Effector memory CD4-positive, alpha-beta T cell (primary cell): ENCODE measurements at regions not wholly inside any gene's neighbourhood (a gene's known extent, or its start where the extent isn't known, plus 50 kb on each side); places are given as distances from the start of the nearest gene placed in this dataset.
"Not testable (repeated sequence)": the region's sequence is repeated elsewhere in the genome, so short reads cannot be mapped to it uniquely, and the experiment has no call there.

Experiments
- DNase-seq, 3 donors: peaks; one replicate each; pipeline ENCODE4 v3.0.0-alpha.2; 2020
- H3K27ac ChIP-seq: 2 replicates; pipeline ENCODE4 v1.7.0; 2013; ENCODE audit warnings: mild to moderate bottlenecking, low read length, moderate library complexity; ENCODE audit not compliant: insufficient read depth, poor library complexity, severe bottlenecking
- H3K27me3 ChIP-seq: replicated peaks from 2 replicates; pipeline ENCODE4 v1.7.0; 2013; ENCODE audit warnings: mild to moderate bottlenecking, low read length; ENCODE audit not compliant: insufficient read depth, control insufficient read depth, poor library complexity, severe bottlenecking
- H3K36me3 ChIP-seq: 2 replicates; pipeline ENCODE4 v1.7.0; 2013; ENCODE audit warnings: mild to moderate bottlenecking, low read length, moderate library complexity; ENCODE audit not compliant: control insufficient read depth, insufficient read depth
- H3K4me1 ChIP-seq: 2 replicates; pipeline ENCODE4 v1.7.0; 2013; ENCODE audit warnings: low read length, mild to moderate bottlenecking; ENCODE audit not compliant: control insufficient read depth, insufficient read depth, poor library complexity, severe bottlenecking
- H3K4me3 ChIP-seq: 2 replicates; pipeline ENCODE4 v1.7.0; 2013; ENCODE audit warnings: low read length, low read depth, mild to moderate bottlenecking; ENCODE audit not compliant: insufficient read depth, poor library complexity, severe bottlenecking
- H3K9me3 ChIP-seq: 2 replicates; pipeline ENCODE4 v1.7.0; 2013; ENCODE audit warnings: mild to moderate bottlenecking, low read length, moderate library complexity; ENCODE audit not compliant: control insufficient read depth

DNA sequence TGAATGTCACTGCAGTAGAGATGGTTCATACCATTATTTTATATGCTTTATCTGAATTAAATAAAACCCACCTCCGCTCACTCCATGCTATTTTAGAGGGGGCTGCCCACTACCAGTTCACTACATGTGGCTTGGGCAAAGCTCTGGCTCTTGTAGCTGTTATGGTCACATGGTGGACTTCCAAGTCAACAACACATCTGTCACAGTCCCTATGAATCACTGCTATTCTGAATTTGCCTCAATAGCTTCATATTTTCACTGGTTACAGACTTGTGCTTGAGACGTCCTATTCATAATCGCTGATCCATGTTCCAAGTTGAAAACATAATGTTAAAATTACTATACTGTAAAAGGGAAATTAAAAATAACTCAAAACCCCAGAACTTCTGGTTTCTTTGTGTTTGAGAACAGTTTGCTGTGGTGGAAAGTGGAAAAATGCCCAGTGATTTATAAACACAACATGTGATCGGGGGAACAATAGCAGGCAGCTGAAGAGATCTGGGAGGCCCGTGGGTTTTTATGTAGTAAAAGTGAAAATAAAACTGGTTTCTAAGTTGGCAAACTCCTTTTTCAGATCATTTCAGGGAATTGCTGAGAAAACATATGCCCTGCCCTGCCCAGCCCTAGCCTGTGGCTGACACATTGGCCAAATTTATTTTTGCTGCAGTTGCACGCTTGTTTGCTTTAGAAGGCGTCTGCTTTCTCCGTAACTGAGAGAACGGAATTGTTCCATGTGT, 128.8 kb upstream of the PRR23C start:
- no peak for DNase-seq
- Histone ChIP-seq H3K9me3 (no peaks in the 10 kb centered on the region), H3K4me3 (no peak overlapping the region), H3K27me3 (no peaks in the 10 kb centered on the region), H3K36me3 (no peaks in the 10 kb centered on the region), H3K27ac (no peak overlapping the region), H3K4me1 (no peaks in the 10 kb centered on the region)

DNA sequence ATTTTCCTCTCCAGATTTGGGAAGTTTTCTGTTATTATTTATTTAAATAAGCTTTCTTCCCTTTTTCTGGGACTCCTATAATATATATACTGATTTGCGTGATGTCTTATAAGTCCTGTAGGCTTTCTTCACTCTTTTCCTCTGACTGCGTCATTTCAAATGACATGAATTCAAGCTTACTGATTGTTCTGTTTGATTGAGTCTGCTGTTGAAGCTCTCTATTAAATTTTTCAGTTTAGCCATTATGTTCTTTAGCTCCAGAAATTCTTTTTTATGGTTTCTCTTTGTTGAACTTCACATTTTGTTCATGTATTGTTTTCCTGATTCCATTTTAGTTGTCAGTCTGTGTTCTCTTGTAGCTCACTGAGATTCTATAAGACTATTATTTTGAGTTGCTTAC, 135.8 kb upstream of the PRR23C start:
- Histone ChIP-seq H3K4me3 (no peak overlapping the region), H3K9me3 (no peaks in the 10 kb centered on the region), H3K36me3 (no peaks in the 10 kb centered on the region), H3K27ac (no peak overlapping the region), H3K27me3 (no peaks in the 10 kb centered on the region), H3K4me1 (no peaks in the 10 kb centered on the region)
- DNase-seq = no peak

DNA sequence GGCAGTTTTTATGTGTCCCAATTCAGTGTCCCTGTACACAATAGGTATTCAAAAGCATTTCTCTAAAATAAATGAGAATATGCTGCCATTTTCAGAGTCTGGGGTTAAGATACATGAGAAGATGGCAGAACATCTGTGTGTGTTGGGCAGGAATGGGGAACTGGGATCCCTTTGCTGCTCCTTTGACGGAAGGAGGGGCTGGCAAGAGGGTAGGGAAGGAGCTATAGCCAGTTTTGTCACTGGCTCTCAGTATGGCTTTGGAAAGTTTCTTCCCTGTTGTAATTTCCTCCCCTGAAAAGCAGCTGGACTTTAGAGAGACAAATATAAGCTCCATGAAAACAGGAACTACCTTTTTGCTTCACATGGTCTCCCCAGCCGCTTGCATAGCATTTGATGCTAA, 137.5 kb upstream of the PRR23C start:
- Histone ChIP-seq H3K4me3 (no peak overlapping the region), H3K36me3 (no peaks in the 10 kb centered on the region), H3K9me3 (no peaks in the 10 kb centered on the region), H3K27me3 (no peaks in the 10 kb centered on the region), H3K4me1 (no peaks in the 10 kb centered on the region), H3K27ac (no peak overlapping the region)
- no peak for DNase-seq

DNA sequence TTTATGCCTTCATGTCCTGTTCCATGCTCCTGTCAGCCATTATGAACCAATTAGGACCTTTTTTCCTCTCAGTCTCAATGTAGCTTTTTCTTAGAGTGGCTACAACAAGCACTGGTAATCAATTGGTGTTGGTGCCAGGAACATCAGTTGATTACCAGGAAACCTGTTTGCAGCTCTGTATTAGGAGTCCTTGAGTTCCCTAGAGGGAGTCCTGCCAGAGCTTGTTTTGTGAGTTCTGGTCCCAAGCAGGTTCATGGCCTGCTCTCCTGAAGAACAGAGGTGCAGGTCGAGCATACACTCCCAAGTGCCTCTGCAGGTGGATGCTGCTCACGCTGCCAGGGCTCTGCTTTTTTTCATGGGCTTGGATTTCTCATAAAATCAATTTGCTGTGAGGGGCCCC, 137.9 kb upstream of the PRR23C start:
- Histone ChIP-seq H3K27ac (no peak overlapping the region), H3K4me1 (no peaks in the 10 kb centered on the region), H3K27me3 (no peaks in the 10 kb centered on the region), H3K36me3 (no peaks in the 10 kb centered on the region), H3K9me3 (no peaks in the 10 kb centered on the region), H3K4me3 (no peak overlapping the region)
- no peak for DNase-seq

DNA sequence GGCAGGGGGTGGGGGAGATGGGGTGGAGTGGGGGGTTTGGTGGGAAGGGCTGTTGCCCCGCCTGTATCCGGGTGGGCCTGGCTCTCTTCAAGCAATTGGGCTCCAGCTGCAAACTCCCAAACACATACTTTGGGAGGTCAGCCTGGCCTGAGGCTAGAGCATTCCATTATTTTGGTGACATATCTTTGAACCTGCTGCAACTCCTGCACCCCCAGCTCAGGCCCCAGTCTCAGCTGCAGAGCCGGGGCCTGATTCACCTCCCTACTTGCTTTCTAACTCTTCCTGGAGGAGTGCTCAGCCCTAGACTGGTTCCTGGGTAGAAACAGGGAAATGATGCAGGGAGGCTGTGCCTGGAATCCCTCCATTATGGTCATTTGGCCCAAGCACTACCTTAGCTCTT, 140.8 kb upstream of the PRR23C start:
- Histone ChIP-seq H3K9me3 (no peaks in the 10 kb centered on the region), H3K36me3 (no peaks in the 10 kb centered on the region), H3K4me3 (no peak overlapping the region), H3K27ac (no peak overlapping the region), H3K4me1 (no peaks in the 10 kb centered on the region), H3K27me3 (no peaks in the 10 kb centered on the region)
- DNase-seq = no peak

DNA sequence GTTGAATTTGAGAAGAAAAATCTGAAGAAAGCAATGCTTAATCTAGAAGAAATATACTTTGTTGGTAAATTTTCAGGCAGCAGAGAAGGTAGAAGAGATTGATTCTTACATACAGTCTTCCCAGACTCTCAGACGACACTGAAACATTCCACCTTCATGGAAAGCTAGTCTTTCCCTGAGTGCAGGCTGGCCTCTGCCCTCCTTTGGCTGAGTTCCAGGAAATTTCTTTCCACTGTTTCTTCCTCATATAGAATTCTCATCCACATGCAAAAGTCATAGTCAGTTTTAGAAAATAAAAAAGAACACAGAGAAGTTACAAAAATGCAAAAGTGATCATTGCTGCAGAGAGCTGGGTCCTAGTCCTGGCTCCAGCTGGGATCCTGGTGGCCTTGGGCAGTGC, 142.5 kb upstream of the PRR23C start:
- H3K27me3 ChIP-seq = no peaks in the 10 kb centered on the region

DNA sequence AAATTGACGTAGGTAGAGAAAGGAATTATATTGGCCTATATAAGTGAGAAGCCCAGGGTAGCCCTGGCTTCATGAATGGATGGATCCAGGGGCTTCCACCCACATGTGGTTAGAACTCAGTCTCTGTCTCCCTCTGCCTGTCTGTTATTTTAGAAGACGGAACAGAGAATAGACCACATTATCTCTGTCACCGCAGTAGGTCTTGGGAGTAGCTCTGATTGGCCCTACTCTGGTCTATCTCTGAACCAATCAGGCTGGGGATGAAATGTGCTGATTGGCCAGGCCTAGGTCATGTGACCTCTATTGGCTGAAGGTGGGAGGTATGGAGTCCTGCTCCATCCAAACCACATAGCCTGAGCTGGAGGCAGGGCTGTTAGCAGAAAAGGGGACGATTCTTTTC, 143.0 kb upstream of the PRR23C start:
- H3K27me3 ChIP-seq = no peaks in the 10 kb centered on the region
- no peaks in the 10 kb centered on the region for H3K36me3 ChIP-seq
- H3K9me3 ChIP-seq = no peaks in the 10 kb centered on the region
- no peak for DNase-seq
- H3K4me3 ChIP-seq = no peak overlapping the region
- no peaks in the 10 kb centered on the region for H3K4me1 ChIP-seq
- no peak overlapping the region for H3K27ac ChIP-seq

More for the DNA sequence above, 142.5 kb upstream of the PRR23C start:
- H3K4me1 ChIP-seq = no peaks in the 10 kb centered on the region
- DNase-seq = no peak
- H3K36me3 ChIP-seq = no peaks in the 10 kb centered on the region
- H3K27ac ChIP-seq = no peak overlapping the region
- H3K4me3 ChIP-seq = no peak overlapping the region
- H3K9me3 ChIP-seq = no peaks in the 10 kb centered on the region

DNA sequence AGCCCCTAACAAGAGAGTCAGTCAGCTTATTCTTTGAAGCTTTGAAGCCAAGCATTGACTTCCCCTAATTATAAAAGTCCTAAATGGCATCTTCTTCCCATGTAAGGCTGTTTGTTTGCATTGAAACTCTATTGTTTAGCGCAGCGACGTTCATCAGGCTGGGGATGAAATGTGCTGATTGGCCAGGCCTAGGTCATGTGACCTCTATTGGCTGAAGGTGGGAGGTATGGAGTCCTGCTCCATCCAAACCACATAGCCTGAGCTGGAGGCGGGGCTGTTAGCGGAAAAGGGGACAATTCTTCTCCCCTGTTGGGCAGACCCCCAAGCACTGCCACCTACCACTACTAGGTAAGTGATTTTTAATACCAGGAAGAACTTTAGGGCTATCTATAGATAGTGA, 145.3 kb upstream of the PRR23C start:
- H3K4me3 ChIP-seq = no peak overlapping the region
- no peak overlapping the region for H3K27ac ChIP-seq
- no peaks in the 10 kb centered on the region for H3K9me3 ChIP-seq
- H3K36me3 ChIP-seq = no peaks in the 10 kb centered on the region
- no peak for DNase-seq
- no peaks in the 10 kb centered on the region for H3K27me3 ChIP-seq
- no peaks in the 10 kb centered on the region for H3K4me1 ChIP-seq

DNA sequence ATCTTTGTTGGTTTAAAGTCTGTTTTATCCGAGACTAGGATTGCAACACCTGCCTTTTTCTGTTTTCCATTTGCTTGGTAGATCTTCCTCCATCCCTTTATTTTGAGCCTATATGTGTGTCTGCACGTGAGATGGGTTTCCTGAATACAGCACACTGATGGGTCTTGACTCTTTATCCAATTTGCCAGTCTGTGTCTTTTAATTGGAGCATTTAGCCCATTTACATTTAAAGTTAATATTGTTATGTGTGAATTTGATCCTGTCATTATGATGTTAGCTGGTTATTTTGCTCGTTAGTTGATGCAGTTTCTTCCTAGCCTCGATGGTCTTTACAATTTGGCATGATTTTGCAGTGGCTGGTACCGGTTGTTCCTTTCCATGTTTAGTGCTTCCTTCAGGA, 149.4 kb upstream of the MRPS22 start:
- H3K36me3 ChIP-seq, H3K27me3 ChIP-seq, H3K4me3 ChIP-seq, H3K4me1 ChIP-seq, DNase-seq, H3K9me3 ChIP-seq, H3K27ac ChIP-seq: not testable (repeated sequence)

DNA sequence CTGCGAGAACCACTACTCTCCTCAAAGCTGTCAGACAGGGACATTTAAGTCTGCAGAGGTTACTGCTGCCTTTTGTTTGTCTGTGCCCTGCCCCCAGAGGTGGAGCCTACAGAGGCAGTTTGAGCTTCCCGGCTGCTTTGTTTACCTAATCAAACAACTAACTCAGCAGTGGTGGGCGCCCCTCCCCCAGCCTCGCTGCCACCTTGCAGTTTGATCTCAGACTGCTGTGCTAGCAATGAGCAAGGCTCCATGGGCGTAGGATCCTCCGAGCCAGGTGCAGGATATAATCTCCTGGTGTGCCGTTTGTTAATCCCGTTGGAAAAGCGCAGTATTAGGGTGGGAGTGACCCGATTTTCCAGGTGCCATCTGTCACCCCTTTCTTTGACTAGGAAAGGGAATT, 147.7 kb upstream of the MRPS22 start:
- not testable (repeated sequence) for H3K36me3 ChIP-seq, H3K4me1 ChIP-seq, H3K27me3 ChIP-seq, H3K27ac ChIP-seq, H3K4me3 ChIP-seq, H3K9me3 ChIP-seq, DNase-seq
